ENCODE measurements at regions not wholly inside any gene's neighbourhood (a gene's known extent, or its start where the extent isn't known, plus 50 kb on each side); places are given as distances from the start of the nearest gene placed in this dataset.

- H3K4me3 ChIP-seq (ENCODE audit: control insufficient read depth, low read depth, low read length): no peak overlapping the region
- no peak for TF ChIP-seq CTCF (conservative IDR thresholded peaks at IDR 0.05; ENCODE audit: control insufficient read depth, insufficient read depth, low read depth, low read length)
- DNase-seq (ENCODE audit: low read depth): no peak
Measured at GRCh38 chr19:33885236-33885635, 88.6 kb downstream of the KCTD15 start.

GRCh38 chr19:33887891-33888290 is 91.2 kb downstream of the KCTD15 start:
- no peak for DNase-seq (ENCODE audit: low read depth)
- no peak for TF ChIP-seq CTCF (conservative IDR thresholded peaks at IDR 0.05; ENCODE audit: control insufficient read depth, insufficient read depth, low read depth, low read length)
- H3K4me3 ChIP-seq (ENCODE audit: control insufficient read depth, low read depth, low read length): no peak overlapping the region

DNA sequence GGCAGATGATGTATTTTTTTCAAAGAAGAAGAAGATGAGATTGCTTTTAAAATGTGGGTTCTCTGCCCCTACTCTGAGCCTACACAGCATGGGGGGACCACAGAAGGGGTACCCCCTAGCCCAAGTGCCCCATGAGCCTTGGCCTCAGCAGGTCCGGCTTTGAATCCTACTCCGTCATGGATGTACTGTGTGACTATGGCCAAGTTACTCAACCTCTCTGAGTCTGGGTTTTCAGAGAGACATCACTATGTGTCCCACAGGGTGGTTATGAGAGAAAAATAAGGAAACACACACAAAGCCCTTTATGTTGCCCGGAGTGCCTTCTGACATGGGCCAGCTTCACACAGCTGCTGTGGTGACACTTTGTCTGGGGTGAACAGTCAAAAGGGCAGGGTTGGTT is 92.0 kb downstream of the KCTD15 start:
- H3K4me3 ChIP-seq (ENCODE audit: control insufficient read depth, low read depth, low read length): no peak overlapping the region
- TF ChIP-seq CTCF (conservative IDR thresholded peaks at IDR 0.05; ENCODE audit: control insufficient read depth, insufficient read depth, low read depth, low read length): no peak
- DNase-seq (ENCODE audit: low read depth): no peak

- no peak for DNase-seq (ENCODE audit: low read depth)
- no peak overlapping the region for H3K4me3 ChIP-seq (ENCODE audit: control insufficient read depth, low read depth, low read length)
- no peak for TF ChIP-seq CTCF (conservative IDR thresholded peaks at IDR 0.05; ENCODE audit: control insufficient read depth, insufficient read depth, low read depth, low read length)
Measured at GRCh38 chr19:33890569-33890968, 93.9 kb downstream of the KCTD15 start.

DNA sequence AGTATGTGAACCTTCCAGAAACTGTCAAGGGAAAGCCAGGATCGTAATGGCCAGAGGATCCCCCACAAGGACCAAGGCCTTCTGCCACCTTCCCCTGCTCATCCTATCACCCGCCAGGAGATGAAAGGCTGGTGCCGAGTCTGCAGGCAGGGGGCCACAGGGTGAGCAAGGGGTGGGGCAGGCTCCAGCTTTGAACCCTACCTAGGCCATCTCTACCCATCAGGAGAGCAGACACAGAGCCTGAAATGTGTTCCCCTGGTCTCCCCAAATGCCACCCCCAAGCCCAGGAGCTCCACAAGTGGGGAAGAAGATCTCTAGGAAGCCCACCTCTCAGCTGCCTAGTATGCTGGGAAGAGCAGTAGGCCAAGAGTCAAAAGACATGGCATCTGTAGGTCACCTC is 95.1 kb downstream of the KCTD15 start:
- no peak for TF ChIP-seq CTCF (conservative IDR thresholded peaks at IDR 0.05; ENCODE audit: control insufficient read depth, insufficient read depth, low read depth, low read length)
- no peak for DNase-seq (ENCODE audit: low read depth)
- no peak overlapping the region for H3K4me3 ChIP-seq (ENCODE audit: control insufficient read depth, low read depth, low read length)

DNA sequence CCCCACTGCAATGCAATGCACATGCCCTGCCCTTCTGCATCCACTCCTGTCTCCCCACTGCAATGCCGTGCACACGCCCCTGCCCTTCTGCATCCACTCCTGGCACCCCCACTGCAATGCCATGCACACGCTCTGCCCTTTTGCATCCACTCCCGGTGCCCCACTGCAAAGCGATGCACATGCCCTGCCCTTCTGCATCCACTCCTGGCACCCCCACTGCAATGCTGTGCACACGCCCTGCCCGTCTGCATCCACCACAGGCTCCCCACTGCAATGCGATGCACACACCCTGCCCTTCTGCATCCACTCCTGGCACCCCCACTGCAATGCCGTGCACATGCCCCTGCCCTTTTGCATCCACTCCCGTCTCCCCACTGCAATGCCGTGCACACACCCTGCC is 98.1 kb downstream of the KCTD15 start:
- TF ChIP-seq CTCF (conservative IDR thresholded peaks at IDR 0.05; ENCODE audit: control insufficient read depth, insufficient read depth, low read depth, low read length): no peak
- H3K4me3 ChIP-seq (ENCODE audit: control insufficient read depth, low read depth, low read length): no peak overlapping the region
- DNase-seq (ENCODE audit: low read depth): no peak

GRCh38 chr19:33895366-33895765 is 98.7 kb downstream of the KCTD15 start:
- no peak overlapping the region for H3K4me3 ChIP-seq (ENCODE audit: control insufficient read depth, low read depth, low read length)
- no peak for TF ChIP-seq CTCF (conservative IDR thresholded peaks at IDR 0.05; ENCODE audit: control insufficient read depth, insufficient read depth, low read depth, low read length)
- no peak for DNase-seq (ENCODE audit: low read depth)
